Panc1 (cell line): ENCODE measurements at regions not wholly inside any gene's neighbourhood (a gene's known extent, or its start where the extent isn't known, plus 50 kb on each side); places are given as distances from the start of the nearest gene placed in this dataset.

Experiments
- ATAC-seq: fragments of 200-7000 bp; cut with Tn5 transposase; 2 replicates; pipeline ENCODE4 v1.9.1; 2020; ENCODE audit warnings: mild to moderate bottlenecking, moderate library complexity
- BruUV-seq: library from RNA; stranded (reverse); fragments of 400-500 nt; replicated peaks from 2 replicates; lab custom pipeline; 2021; lab: Mats Ljungman, UMichigan
- CTCF ChIA-PET: fragments of 300-600 bp; sonication (Branson Sonifier 250); formaldehyde crosslinking; loops from one replicate; lab custom pipeline; 2022; ENCODE audit warnings: antibody characterized with exemption; lab: Charles Lee
- POLR2A ChIA-PET: fragments of 300-600 bp; sonication (Branson Sonifier 250); formaldehyde crosslinking; loops from one replicate; lab custom pipeline; 2022; ENCODE audit warnings: antibody characterized with exemption; lab: Charles Lee
- DNase-seq: peaks from one replicate; pipeline ENCODE4 v3.0.0-alpha.2; 2010; ENCODE audit warnings: low read depth, low spot score
- H3K27ac ChIP-seq: 2 replicates; pipeline ENCODE4 v1.5.1; 2011; ENCODE audit warnings: mild to moderate bottlenecking, low read length, inconsistent platforms
- H3K27me3 ChIP-seq: fragments of 200-500 bp; sonication (Bioruptor generic); 2 replicates; pipeline ENCODE4 v1.6.0; 2014; ENCODE audit warnings: low read length, inconsistent platforms; ENCODE audit not compliant: control insufficient read depth, insufficient read depth
- H3K36me3 ChIP-seq: fragments of 200-500 bp; sonication (Bioruptor generic); 2 replicates; pipeline ENCODE4 v1.5.1; 2014; ENCODE audit warnings: inconsistent platforms, mild to moderate bottlenecking, low read length, moderate library complexity; ENCODE audit not compliant: control insufficient read depth, insufficient read depth
- H3K4me1 ChIP-seq: 2 replicates; pipeline ENCODE4 v1.5.1; 2011; ENCODE audit warnings: inconsistent platforms, mild to moderate bottlenecking, low read length, moderate library complexity; ENCODE audit not compliant: control insufficient read depth, insufficient read depth
- H3K4me3 ChIP-seq, 2 experiments: 2 replicates each; pipeline ENCODE4 v1.5.1; 2011 to 2012; ENCODE audit warnings: low read depth in 2 of 2, low read length in 2 of 2, mild to moderate bottlenecking in 2 of 2, inconsistent platforms in 1 of 2, moderate library complexity in 1 of 2
- H3K9me3 ChIP-seq: fragments of 200-500 bp; sonication (Bioruptor generic); 2 replicates; pipeline ENCODE4 v1.5.1; 2014; ENCODE audit warnings: low read depth, mild to moderate bottlenecking, inconsistent platforms, low read length, moderate library complexity; ENCODE audit not compliant: control insufficient read depth, insufficient read depth
- POLR2AphosphoS5 ChIP-seq: IDR thresholded peaks from 2 replicates; pipeline ENCODE4 v1.6.1; 2012; ENCODE audit warnings: mild to moderate bottlenecking, low read depth, low read length, moderate library complexity
- SIN3A ChIP-seq: IDR thresholded peaks from 2 replicates; pipeline ENCODE4 v1.6.1; 2012; ENCODE audit warnings: low read depth, mild to moderate bottlenecking, low read length, moderate library complexity, borderline replicate concordance; ENCODE audit not compliant: insufficient read depth
- TCF7L2 ChIP-seq: IDR thresholded peaks from 2 replicates; pipeline ENCODE4 v1.6.1; 2011; ENCODE audit warnings: mild to moderate bottlenecking, low read depth, low read length, inconsistent platforms
- in situ Hi-C: cut with HindIII; loops from 2 replicates; pipeline ENCODE4 v1.10.0; 2016; ENCODE audit warnings: low sequenced_read_pairs, low pct_unique_long_range_greater_than_20kb
- intact Hi-C: fragments of 100-400 bp; cut with micrococcal nuclease; formaldehyde crosslinking; loops from one replicate; pipeline ENCODE4 v1.10.0; 2022; ENCODE audit not compliant: unreplicated experiment
- TF ChIP-seq, protein P1 (sequence below): fragments of 450-650 bp; IDR thresholded peaks from 2 replicates; pipeline ENCODE4 v1.5.1; 2017; ENCODE audit warnings: mild to moderate bottlenecking
- TF ChIP-seq, protein P2 (sequence below), 2 experiments: IDR thresholded peaks; 2 replicates each; pipeline ENCODE4 v1.6.1; 2011 to 2012; ENCODE audit warnings: low read depth in 2 of 2, control low read depth in 1 of 2, low read length in 1 of 2, mild to moderate bottlenecking in 1 of 2, moderate library complexity in 1 of 2; ENCODE audit not compliant: insufficient read depth in 1 of 2

DNA sequence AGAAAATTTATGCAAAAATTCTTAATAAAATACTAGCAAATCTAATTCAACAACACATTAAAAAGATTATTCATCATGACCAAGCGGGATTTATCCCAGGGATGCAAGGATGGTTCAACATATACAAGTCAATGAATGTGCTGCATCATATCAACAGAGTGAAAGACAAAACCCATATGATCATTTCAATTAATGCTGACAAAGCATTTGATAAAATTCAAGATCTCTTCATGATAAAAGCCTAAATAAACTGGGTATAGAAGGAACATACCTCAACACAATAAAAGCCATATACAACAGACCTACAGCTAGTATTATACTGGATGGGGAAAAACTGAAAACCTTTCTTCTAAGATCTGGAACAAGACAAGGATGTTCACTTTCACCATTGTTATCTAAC is 89.7 kb downstream of the KBTBD8 start:
- in situ Hi-C loops (no loop called here), intact Hi-C loops (no loop called here)
- BruUV-seq: no TSS peak
- ChIA-PET POLR2A (no interaction called here), CTCF (no interaction called here)
- no peak for ATAC-seq
- Histone ChIP-seq H3K27ac (no peak overlapping the region), H3K27me3 (no peaks in the 10 kb centered on the region), H3K4me3 (no peak overlapping the region), H3K9me3 (no peaks in the 10 kb centered on the region), H3K36me3 (no peaks in the 10 kb centered on the region), H3K4me1 (no peaks in the 10 kb centered on the region)
- TF ChIP-seq SIN3A (no peak), POLR2AphosphoS5 (no peak), TCF7L2 (no peak)
- TF ChIP-seq, protein P1, sequence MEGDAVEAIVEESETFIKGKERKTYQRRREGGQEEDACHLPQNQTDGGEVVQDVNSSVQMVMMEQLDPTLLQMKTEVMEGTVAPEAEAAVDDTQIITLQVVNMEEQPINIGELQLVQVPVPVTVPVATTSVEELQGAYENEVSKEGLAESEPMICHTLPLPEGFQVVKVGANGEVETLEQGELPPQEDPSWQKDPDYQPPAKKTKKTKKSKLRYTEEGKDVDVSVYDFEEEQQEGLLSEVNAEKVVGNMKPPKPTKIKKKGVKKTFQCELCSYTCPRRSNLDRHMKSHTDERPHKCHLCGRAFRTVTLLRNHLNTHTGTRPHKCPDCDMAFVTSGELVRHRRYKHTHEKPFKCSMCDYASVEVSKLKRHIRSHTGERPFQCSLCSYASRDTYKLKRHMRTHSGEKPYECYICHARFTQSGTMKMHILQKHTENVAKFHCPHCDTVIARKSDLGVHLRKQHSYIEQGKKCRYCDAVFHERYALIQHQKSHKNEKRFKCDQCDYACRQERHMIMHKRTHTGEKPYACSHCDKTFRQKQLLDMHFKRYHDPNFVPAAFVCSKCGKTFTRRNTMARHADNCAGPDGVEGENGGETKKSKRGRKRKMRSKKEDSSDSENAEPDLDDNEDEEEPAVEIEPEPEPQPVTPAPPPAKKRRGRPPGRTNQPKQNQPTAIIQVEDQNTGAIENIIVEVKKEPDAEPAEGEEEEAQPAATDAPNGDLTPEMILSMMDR: no peak
- no peak for DNase-seq

DNA sequence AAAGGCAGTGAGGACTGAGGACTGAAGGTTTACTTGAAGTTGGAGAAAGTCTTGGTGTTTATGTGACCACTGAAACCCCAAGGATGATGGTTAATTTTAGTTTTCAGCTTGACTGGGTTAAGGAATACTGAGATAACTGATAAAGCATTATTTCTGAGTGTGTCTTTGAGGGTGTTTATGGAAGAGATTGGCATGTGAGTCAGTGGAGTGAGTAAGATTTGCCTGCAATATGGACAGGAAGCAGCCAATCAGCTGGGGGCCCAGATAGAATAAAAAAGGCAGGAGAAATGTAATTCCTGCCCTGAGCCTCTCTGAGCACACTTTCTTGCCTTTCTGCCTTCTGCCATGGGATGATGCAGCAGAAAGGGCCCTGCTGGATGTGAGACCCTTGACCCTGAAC is 92.4 kb downstream of the KBTBD8 start:
- in situ Hi-C loops (no loop called here), intact Hi-C loops (no loop called here)
- no peak overlapping the region for H3K4me3 ChIP-seq
- ATAC-seq: no peak
- no peak for DNase-seq
- TF ChIP-seq SIN3A (no peak), POLR2AphosphoS5 (no peak), TCF7L2 (no peak)
- TF ChIP-seq, protein P2, sequence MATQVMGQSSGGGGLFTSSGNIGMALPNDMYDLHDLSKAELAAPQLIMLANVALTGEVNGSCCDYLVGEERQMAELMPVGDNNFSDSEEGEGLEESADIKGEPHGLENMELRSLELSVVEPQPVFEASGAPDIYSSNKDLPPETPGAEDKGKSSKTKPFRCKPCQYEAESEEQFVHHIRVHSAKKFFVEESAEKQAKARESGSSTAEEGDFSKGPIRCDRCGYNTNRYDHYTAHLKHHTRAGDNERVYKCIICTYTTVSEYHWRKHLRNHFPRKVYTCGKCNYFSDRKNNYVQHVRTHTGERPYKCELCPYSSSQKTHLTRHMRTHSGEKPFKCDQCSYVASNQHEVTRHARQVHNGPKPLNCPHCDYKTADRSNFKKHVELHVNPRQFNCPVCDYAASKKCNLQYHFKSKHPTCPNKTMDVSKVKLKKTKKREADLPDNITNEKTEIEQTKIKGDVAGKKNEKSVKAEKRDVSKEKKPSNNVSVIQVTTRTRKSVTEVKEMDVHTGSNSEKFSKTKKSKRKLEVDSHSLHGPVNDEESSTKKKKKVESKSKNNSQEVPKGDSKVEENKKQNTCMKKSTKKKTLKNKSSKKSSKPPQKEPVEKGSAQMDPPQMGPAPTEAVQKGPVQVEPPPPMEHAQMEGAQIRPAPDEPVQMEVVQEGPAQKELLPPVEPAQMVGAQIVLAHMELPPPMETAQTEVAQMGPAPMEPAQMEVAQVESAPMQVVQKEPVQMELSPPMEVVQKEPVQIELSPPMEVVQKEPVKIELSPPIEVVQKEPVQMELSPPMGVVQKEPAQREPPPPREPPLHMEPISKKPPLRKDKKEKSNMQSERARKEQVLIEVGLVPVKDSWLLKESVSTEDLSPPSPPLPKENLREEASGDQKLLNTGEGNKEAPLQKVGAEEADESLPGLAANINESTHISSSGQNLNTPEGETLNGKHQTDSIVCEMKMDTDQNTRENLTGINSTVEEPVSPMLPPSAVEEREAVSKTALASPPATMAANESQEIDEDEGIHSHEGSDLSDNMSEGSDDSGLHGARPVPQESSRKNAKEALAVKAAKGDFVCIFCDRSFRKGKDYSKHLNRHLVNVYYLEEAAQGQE (IDR thresholded peaks at IDR 0.05; ENCODE audit: insufficient read depth in 1 of 2, low read depth in 2 of 2, low read length in 1 of 2): no peak
- TF ChIP-seq, protein P1: no peak
- no peaks in the 10 kb centered on the region for H3K4me1 ChIP-seq
- H3K9me3 ChIP-seq: no peaks in the 10 kb centered on the region
- no peaks in the 10 kb centered on the region for H3K27me3 ChIP-seq
- CTCF ChIA-PET: no interaction called here
- no TSS peak for BruUV-seq
- no peaks in the 10 kb centered on the region for H3K36me3 ChIP-seq
- POLR2A ChIA-PET: no interaction called here
- no peak overlapping the region for H3K27ac ChIP-seq
